Neural progenitor cell (in vitro differentiated cells): ENCODE measurements at regions not wholly inside any gene's neighbourhood (a gene's known extent, or its start where the extent isn't known, plus 50 kb on each side); places are given as distances from the start of the nearest gene placed in this dataset.
A peak's percentile ranks its signal among the peaks of the same experiment; 100 is the strongest.

Source experiments
- DNase-seq: peaks from one replicate; pipeline ENCODE4 v3.0.0-alpha.2; 2016; ENCODE audit warnings: low spot score
- H2AFZ ChIP-seq: fragments of 200-600 bp; sonication (generic); replicated peaks from 2 replicates; pipeline ENCODE4 v1.6.1; 2016; ENCODE audit warnings: antibody characterized with exemption
- H3F3A ChIP-seq: fragments of 200-600 bp; sonication (generic); 2 replicates; pipeline ENCODE4 v1.6.1; 2016; ENCODE audit warnings: antibody characterized with exemption, low read depth
- H3K27ac ChIP-seq: fragments of 200-600 bp; sonication (generic); 2 replicates; pipeline ENCODE4 v1.5.1; 2016; ENCODE audit warnings: mild to moderate bottlenecking
- H3K27me3 ChIP-seq: fragments of 200-600 bp; sonication (generic); 2 replicates; pipeline ENCODE4 v1.6.1; 2016; ENCODE audit warnings: mild to moderate bottlenecking, moderate library complexity
- H3K36me3 ChIP-seq: fragments of 200-600 bp; sonication (generic); 2 replicates; pipeline ENCODE4 v1.5.1; 2016
- H3K4me1 ChIP-seq: fragments of 200-600 bp; sonication (generic); 2 replicates; pipeline ENCODE4 v1.6.1; 2016; ENCODE audit warnings: mixed run types
- H3K4me2 ChIP-seq: fragments of 200-600 bp; sonication (generic); 2 replicates; pipeline ENCODE4 v1.6.1; 2016
- H3K4me3 ChIP-seq: fragments of 200-600 bp; sonication (generic); 2 replicates; pipeline ENCODE4 v1.5.1; 2016
- H3K79me2 ChIP-seq: fragments of 200-600 bp; sonication (generic); 2 replicates; pipeline ENCODE4 v1.6.1; 2016; ENCODE audit warnings: low read depth
- H3K9ac ChIP-seq: fragments of 200-600 bp; sonication (generic); 2 replicates; pipeline ENCODE4 v1.6.1; 2016
- H3K9me3 ChIP-seq: fragments of 200-600 bp; sonication (generic); 2 replicates; pipeline ENCODE4 v1.5.1; 2016; ENCODE audit warnings: low read depth
- H4K20me1 ChIP-seq: fragments of 200-600 bp; sonication (generic); 2 replicates; pipeline ENCODE4 v1.6.1; 2016; ENCODE audit warnings: low read depth
- H3K27ac Mint-ChIP-seq: 3 replicates; pipeline ENCODE4 v1.8.0; 2021; ENCODE audit warnings: mixed read lengths
- H3K27me3 Mint-ChIP-seq: 2 replicates; pipeline ENCODE4 v1.8.0; 2022; ENCODE audit warnings: low read depth, mild to moderate bottlenecking, inconsistent platforms, moderate library complexity, mixed read lengths; ENCODE audit not compliant: insufficient read depth
- H3K36me3 Mint-ChIP-seq: 3 replicates; pipeline ENCODE4 v1.8.0; 2021; ENCODE audit warnings: mixed read lengths
- H3K4me1 Mint-ChIP-seq: 3 replicates; pipeline ENCODE4 v1.8.0; 2021; ENCODE audit warnings: mixed read lengths
- H3K4me3 Mint-ChIP-seq: 3 replicates; pipeline ENCODE4 v1.8.0; 2021; ENCODE audit warnings: mild to moderate bottlenecking, moderate library complexity, mixed read lengths
- H3K9me3 Mint-ChIP-seq: 3 replicates; pipeline ENCODE4 v1.8.0; 2020; ENCODE audit warnings: mixed read lengths
- CTCF ChIP-seq: fragments of 200-600 bp; sonication (generic); IDR thresholded peaks from 2 replicates; pipeline ENCODE4 v1.5.1; 2017; ENCODE audit warnings: antibody characterized with exemption, mild to moderate bottlenecking
- EZH2 ChIP-seq: fragments of 200-600 bp; sonication (generic); IDR thresholded peaks from 2 replicates; pipeline ENCODE4 v1.6.1; 2017; ENCODE audit warnings: antibody characterized with exemption, mild to moderate bottlenecking, moderate library complexity
- EZH2phosphoT487 ChIP-seq: fragments of 200-600 bp; sonication (generic); IDR thresholded peaks from 2 replicates; pipeline ENCODE4 v1.6.1; 2017; ENCODE audit warnings: antibody characterized with exemption

DNA sequence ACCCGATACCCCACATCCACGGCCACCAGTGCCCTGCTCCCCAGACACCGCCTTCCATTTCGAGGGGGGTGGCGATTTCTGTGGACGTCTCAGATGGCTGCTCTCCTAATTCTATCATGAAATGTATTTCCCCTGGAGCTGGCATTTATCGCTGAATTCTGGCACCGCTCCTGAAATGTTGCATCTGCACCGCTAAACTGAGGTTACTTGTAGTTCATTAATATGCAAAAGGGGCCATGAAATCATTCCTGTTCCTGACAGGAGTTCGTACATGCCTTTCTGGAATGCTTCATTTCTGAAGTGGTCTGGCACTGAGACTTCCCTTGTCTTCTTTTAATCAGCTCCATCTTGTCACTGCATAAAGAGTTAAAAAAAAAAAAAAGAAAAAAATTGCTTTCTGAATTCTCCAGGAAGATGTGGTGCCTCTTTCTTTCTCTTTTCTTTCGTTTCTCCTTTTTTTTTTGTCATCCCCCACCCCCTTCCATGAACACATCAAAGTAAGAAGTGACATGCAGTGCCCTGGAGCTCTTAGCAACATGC lies 97.7 kb upstream of the SMARCA2 start:
- Mint-ChIP-seq H3K9me3 (peaks cover 2% of the 10 kb centered on the region), H3K4me3 (no peak overlapping the region), H3K36me3 (no peaks in the 10 kb centered on the region), H3K27me3 (peaks cover 3% of the 10 kb centered on the region), H3K27ac (no peak overlapping the region), H3K4me1 (peaks cover 23% of the 10 kb centered on the region)
- Histone ChIP-seq H3K4me3 (no peak overlapping the region), H3K27me3 (no peaks in the 10 kb centered on the region), H3K9me3 (no peaks in the 10 kb centered on the region), H3K27ac (no peak overlapping the region), H3K36me3 (no peaks in the 10 kb centered on the region), H3K4me2 (no peak overlapping the region), H4K20me1 (no peaks in the 10 kb centered on the region), H3K4me1 (no peaks in the 10 kb centered on the region), H3K79me2 (no peaks in the 10 kb centered on the region), H3K9ac (no peak overlapping the region), H2AFZ (no peak overlapping the region), H3F3A (no peaks in the 10 kb centered on the region)
- TF ChIP-seq EZH2 (no peak), EZH2phosphoT487 (no peak), CTCF (no peak)
- no peak for DNase-seq

GRCh38 chr9:1918108-1918507 lies 97.0 kb upstream of the SMARCA2 start:
- Histone ChIP-seq H2AFZ (peak overlapping the region; percentile 14), H3K27ac (no peak overlapping the region), H3K9me3 (no peaks in the 10 kb centered on the region), H3K36me3 (no peaks in the 10 kb centered on the region), H4K20me1 (no peaks in the 10 kb centered on the region), H3K4me2 (no peak overlapping the region), H3K9ac (no peak overlapping the region), H3F3A (no peaks in the 10 kb centered on the region), H3K27me3 (no peaks in the 10 kb centered on the region), H3K4me1 (no peaks in the 10 kb centered on the region), H3K4me3 (no peak overlapping the region), H3K79me2 (no peaks in the 10 kb centered on the region)
- Mint-ChIP-seq H3K36me3 (no peaks in the 10 kb centered on the region), H3K4me1 (peaks cover 23% of the 10 kb centered on the region), H3K4me3 (no peak overlapping the region), H3K27ac (no peak overlapping the region), H3K27me3 (peaks cover 3% of the 10 kb centered on the region), H3K9me3 (peaks cover 2% of the 10 kb centered on the region)
- no peak for TF ChIP-seq EZH2
- TF ChIP-seq EZH2phosphoT487: no peak
- no peak for TF ChIP-seq CTCF
- DNase-seq: no peak

GRCh38 chr9:1918622-1919021 lies 96.5 kb upstream of the SMARCA2 start:
- no peak overlapping the region for H3K27ac Mint-ChIP-seq
- H3K36me3 ChIP-seq: no peaks in the 10 kb centered on the region
- H2AFZ ChIP-seq: peak overlapping the region; percentile 14
- H3K27me3 ChIP-seq: no peaks in the 10 kb centered on the region
- H3K4me1 Mint-ChIP-seq: peaks cover 23% of the 10 kb centered on the region
- no peak overlapping the region for H3K9ac ChIP-seq
- H3K79me2 ChIP-seq: no peaks in the 10 kb centered on the region
- no peak overlapping the region for H3K4me3 Mint-ChIP-seq
- peak; percentile 60 for DNase-seq
- no peak for TF ChIP-seq EZH2phosphoT487
- TF ChIP-seq EZH2: no peak
- TF ChIP-seq CTCF: no peak
- no peak overlapping the region for H3K27ac ChIP-seq
- H3K9me3 ChIP-seq: no peaks in the 10 kb centered on the region
- H4K20me1 ChIP-seq: no peaks in the 10 kb centered on the region
- peaks cover 2% of the 10 kb centered on the region for H3K9me3 Mint-ChIP-seq
- H3K36me3 Mint-ChIP-seq: no peaks in the 10 kb centered on the region
- no peak overlapping the region for H3K4me3 ChIP-seq
- no peak overlapping the region for H3K4me2 ChIP-seq
- H3K27me3 Mint-ChIP-seq: peaks cover 3% of the 10 kb centered on the region
- H3F3A ChIP-seq: no peaks in the 10 kb centered on the region
- no peaks in the 10 kb centered on the region for H3K4me1 ChIP-seq
